HT1080 (cell line): ENCODE measurements at regions not wholly inside any gene's neighbourhood (a gene's known extent, or its start where the extent isn't known, plus 50 kb on each side); places are given as distances from the start of the nearest gene placed in this dataset.

Source experiments
- DNase-seq: peaks from one replicate; pipeline ENCODE4 v3.0.0-alpha.2; 2015; ENCODE audit warnings: low read depth

DNA sequence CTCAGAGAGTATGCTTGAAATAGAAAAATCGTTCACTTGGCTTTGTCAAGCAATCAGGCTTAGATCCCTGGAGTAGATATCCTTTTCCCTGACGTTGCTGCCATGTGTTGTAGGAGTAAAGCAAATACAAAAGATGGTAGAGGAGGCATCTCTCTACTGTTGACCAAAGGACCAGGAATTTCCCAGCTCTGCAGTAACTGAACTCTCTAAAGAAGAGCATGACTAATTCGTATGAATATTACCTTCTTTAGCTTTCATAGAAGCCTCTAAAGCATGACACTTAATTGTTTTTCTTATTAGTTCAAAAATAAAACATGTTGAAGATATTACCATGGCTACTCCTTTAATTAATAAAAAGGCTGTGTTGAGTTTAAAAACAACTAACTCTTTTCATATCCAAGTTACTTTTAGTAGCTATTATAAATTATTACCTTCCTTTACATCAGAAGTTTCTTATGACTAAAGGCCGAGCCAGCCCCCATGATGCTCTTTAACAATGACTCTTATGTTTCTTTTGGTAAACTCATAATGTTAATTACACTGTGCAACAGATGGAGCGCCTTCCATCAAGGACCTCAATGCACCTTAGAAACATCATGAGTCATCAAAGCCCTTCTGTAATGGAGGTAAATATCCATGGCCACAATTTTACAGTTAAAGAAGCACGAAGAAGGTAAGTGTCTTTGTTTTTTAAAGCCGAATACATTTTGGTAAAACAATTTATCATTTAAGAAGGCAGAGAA, 352.4 kb downstream of the KLF5 start:
- DNase-seq, result peak; percentile 45

DNA sequence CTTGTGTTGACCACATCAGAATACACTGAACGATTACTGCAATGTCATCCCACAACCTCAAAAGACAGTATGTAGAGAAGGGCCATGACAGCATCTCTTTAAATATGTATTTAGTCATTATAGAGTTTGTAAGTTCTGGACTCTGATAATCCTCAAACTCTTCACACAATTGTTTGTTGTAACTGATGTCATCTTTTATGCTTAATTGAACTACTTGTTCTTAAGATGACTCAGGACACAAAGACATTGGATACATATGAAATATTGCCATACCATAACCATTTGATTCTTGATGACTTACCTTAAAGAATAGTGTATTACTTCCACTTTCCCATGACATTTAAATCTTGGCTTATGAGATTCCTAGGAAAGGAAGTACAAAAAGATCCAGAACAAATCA, 347.6 kb downstream of the KLF5 start:
- DNase-seq, result no peak

DNA sequence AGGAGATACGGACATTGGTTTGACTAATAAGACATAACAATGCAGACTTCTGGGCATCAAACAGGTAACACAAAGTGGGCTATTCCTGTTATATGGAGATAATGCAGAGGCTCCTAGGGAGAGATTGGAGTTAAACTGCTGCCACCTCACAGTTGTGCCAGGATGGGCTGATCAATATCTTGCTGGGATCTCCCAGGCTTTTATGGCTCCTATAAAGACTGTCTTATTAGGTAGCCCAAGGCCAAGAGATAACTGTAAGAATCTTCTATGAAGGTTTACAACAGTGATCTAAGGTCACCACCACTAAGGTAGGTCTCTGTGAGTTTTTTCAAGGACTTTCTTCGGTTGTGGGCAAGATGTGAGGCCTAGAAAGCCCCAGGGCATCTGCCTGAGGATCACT, 345.8 kb downstream of the KLF5 start:
- DNase-seq, result no peak

DNA sequence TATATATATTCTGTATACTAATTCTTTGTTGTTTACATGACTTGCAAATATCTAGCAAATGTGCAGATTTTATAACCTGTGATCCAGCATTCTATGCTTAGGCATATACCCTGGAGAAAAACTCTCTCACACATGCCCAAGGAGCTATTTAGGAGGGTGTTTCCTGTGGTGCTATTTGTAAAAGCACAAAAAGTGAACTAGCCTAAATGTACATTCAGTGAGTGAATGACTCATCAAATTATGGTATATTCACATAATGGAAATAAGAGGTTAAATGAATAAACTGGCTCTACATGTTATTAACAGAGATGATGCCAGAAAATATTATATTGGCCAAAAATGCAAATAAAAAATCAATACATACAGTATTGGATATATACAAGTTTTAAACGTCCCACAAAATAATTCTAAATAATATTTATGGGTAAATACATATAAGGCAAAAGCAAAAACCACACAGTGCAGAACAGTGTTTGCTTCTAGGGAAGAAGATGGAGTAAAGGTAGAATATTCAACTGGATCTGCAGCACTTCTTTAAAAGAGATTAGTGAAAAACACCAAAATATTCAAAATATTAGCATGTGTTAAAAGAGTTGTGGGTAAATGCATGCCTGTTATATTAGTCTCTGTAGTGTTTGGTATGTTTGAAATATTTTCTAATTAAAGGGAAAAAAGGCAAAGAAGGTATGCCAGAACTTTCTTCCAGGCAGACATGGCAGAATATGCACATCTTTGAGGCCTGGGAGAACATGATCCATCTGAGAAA, 344.7 kb downstream of the KLF5 start:
- DNase-seq, result no peak

DNA sequence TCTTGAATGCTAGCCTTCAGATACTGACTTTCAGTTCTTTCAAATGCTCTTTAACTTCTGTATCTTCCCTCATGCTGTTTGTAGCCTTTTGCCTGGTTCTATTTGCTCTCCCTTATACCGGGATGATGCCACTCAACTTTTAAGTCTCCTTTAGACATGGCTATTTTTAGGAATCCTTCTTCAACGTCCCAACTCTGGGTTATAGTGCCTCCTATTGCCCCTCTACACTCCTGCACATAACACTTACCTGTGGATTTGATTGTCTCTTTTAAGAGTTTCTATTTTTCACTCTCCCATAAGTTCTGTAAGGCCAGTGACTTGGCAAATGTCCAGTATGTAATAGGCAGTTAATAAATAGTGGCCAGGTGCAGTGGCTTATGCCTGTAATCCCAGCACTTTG, 343.0 kb downstream of the KLF5 start:
- no peak for DNase-seq

DNA sequence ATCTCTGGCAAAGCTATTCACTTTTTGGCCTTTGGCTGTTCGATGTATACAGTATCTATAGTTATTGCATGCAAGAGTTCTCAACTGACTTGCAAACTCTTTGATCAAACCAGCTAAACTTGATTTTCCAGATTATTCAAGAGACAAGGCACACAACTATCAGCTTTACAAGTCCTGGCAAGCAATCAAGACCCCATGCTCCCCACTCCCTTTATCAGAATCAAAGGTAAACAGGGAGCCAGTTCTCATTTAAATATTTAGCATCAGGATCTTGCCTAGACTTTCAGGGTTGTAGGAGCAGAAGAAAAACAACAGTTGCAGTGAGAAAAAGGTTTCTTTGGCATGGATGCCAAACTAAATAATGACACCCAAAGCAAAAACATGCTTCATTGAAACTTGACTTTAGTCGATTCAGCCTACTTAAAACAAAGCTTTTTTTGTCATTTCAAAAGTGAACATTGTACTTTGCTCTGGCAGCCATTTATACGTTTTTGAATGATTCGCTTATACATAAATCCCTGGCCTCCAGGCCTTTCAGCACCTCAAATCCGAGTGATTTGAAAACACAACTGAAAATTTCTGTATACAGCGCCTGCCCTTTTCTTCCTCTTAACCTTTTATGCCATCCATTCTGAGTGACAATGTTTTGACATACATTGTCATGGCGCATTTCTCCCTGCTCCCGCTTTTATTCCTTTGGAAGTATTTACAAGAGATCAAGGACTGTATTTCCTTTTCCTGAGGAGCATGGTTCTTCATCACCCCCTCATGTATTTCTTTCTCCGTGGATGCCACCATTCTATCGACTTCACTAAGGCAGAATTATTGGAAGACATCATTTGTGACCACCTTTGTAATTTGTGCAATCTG, 340.8 kb downstream of the KLF5 start:
- no peak for DNase-seq

DNA sequence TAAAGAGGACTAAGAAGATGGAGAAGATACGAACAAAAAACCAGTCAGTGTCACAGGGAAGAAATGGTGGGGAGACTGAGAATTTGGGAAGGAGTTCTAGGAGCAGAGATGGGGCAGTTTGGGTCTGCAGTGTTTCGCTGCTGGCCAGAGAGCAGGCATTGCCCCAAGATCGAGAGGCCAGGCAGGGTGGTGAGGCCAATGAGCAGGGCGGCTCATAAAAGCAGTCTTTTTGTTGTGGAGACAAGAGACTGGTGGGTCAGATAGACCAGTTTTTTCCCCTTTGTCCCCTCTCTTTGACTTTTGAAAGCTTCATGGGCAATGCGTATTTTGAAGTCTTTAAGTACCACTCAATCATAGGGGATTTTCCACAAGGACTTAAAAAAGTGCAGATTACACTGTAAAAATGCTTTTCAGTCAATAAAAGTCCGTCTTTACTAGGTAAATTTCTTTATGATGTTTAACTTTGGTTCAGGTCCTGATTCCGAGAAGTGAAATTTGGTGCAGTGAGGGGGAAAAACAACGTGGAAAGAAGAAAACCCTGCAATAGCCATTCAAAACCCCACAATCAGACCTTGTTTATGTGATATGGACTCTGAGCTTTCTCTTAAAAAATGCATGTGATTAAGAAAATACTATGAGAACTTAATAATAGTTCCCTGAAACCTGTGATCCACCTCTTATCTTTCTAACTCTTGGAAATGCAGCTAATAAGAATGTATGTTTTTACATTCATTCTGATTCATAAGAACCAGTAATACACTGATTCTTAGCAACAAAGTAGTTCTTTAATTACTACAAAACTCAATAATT, 338.9 kb downstream of the KLF5 start:
- no peak for DNase-seq

DNA sequence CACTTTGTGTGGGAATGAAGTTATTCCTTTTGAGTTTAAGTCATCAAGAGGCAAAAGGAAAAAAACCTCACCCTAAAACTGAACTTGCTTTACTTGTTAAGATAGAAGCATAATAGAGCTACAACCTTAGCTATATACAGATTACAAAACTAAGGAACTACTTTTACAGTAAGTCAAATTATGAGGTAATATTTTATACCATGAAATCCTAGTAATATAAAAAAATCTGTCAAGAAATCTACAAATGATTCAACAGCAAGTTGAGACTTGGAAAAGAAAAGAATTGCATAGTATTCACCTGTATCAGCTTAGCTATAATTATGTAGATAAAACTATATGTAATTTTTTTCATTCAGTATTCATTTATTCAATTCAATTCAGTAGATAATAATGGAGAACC, 335.3 kb downstream of the KLF5 start:
- DNase-seq, result no peak

DNA sequence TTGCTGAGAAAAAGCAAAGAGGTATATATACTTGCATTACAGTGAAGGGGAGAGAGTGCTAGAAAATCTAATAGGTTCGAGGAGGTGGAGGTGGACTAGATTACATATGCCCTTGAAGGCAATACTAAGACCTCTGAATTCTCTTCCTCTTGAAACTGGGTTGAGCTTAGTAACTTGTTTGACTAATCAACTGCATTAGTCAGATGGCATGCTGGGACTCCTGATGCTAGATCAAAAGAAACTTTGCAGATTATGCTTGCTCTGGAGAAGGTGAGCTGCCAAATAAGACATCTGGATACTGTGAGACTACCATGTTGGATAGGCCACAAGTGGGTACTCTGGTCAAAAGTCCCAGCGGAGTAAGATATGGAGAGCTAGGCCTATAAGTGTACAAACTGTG, 331.3 kb downstream of the KLF5 start:
- DNase-seq, result peak; percentile 30

DNA sequence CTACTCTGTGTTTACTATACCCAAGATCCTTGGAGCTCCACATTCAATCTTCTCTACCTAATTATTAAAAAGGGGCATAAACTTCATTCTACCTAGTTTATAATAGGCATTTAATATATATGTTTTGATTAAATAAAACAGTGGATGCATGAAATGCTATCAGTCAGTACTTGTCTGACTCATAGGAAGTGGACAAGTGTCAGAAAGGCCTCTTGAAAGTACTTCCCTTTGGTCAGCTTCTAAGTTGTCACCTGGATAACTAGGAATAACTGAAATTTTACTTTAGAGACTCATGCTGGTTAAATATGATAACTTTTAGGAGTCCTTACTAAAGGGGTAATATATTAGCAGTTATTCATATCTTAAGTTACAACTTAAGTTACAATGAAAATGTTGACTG, 329.8 kb downstream of the KLF5 start:
- DNase-seq, result peak; percentile 14

DNA sequence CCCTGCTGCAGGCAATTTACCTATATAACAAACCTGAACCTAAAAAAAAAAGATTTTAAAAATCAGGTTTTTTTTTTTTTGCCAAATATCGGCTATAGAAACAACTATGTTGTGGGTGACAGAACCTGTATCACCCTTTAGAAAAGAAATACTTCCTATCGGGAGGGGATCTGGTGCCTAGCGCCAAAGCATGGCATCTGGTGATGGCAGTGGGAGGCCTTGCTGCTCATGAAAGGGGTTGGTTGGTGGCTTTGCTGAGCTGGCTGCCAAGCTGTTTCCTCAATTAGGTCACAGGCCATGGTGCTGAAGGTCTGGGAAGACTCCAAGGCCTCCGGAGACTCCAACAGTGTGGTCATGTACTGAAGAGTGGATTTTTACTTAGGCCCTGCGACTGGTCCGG, 328.5 kb downstream of the KLF5 start:
- no peak for DNase-seq

DNA sequence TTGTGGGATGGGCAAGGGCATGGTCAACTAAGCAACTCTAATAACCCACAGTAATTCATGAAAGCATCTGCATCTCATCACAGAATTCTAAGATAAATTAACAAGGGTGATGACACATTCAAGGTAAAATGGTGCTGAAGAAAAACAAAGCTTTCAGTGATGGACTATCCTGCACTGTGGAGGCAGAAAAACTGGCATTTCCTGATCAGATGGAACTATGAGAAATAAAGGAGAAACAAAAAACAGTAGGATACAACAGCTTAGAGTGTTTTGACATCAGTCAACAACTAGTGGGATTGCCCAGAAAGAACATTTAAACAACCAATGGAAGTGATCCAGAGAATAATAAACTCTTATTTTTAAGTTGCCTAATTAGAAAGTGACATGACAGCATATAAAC, 327.0 kb downstream of the KLF5 start:
- DNase-seq, result no peak

DNA sequence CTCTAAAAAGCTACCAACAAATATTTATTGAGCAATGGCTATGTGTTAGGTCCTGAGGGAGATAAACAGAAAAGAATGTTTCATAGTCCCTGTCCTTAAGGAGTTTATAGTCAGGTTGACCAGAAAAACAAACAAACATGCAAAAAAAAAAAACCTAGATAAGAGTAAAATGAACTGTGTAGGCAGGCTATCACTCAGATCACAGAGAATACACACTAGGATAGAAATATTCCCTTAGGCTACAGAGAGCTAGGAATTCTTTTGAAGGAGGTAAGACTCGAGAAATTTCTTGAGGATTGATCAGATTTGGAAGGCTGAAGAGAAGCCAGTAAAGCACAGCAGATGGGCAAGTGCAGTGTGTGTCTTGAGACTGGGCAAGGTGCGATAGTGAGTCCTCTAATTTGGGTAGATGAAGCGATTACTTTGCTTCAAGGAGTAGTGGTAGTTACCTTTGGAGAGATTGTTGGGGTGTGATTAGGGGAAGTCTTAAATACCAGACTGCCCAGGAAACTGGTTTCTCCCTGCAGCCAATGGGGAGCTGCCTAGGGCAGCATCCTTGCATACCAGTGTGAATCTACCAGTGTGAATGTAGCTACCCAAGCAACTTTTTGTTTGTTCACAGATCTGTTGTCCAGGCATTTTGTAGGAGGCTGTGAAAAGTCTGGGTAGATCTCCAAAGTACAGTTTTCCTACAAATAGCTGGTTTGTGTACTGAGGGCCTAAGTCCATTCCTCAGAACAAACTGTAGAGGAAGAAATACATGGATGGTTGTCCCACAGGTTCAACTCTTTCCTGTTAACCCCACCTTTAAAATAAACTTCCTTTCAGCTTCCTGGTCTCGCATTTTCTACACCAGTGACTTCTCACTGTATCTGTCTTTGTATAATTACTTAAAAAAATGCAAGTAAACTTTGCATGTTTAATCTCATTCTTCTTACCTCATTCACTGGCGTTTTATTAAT, 314.1 kb downstream of the KLF5 start:
- DNase-seq, result no peak

DNA sequence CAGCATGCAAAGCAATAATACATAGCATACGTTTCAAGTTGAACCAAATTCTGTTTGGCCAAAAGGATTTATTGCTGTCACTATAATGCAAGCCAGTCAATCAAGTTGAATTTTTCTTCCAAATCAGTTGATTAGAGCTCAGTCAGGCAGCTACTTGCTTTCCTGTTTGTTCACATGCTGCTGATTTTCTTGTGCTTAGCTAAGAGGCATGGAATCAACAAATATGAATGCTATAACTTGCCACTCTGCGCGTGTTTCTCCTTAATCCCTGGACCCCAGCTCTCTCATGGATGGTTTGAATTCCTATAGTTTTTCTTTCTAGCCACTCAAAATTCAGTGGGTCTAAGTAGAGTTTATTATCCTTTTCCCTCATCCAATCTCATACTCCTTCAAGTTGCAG, 311.3 kb downstream of the KLF5 start:
- no peak for DNase-seq

DNA sequence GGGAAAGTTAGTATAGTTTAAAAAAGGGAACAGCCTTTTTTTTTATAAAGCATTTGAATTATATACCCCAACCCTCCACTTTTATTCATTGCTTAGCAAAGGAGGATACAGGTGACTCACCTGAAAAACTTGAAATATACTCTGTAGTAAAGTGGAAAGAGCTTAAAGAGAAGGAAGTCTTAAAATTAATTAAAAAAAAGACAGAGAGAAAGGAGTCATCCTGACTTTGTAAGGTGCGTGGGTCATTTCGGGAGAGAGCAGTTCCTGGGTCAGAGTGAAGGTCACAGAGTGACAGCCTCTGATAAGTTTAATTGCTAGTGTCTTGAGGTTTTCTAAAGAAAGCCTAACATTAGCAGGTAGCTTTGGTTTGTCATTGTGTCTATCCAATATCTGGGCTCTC, 310.3 kb downstream of the KLF5 start:
- DNase-seq, result no peak

DNA sequence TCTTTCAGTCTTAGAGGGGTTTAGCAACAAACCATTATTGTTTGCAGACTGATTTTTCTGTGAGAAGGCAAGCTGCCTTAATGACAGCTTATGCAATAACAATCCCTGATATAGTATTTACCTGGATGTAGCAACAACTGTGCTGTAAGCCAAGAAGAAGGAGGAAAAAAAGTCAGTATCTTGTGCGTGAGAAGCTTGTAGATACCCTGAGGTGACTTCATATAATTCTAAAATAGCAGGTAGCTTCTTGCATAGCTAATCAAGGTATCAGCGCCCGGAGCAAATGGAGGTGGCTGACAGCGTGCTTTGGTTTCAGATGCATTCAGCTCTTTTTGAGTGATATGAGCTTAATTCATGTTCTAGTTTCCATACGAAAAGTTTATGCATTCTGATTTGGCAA, 309.8 kb downstream of the KLF5 start:
- no peak for DNase-seq

DNA sequence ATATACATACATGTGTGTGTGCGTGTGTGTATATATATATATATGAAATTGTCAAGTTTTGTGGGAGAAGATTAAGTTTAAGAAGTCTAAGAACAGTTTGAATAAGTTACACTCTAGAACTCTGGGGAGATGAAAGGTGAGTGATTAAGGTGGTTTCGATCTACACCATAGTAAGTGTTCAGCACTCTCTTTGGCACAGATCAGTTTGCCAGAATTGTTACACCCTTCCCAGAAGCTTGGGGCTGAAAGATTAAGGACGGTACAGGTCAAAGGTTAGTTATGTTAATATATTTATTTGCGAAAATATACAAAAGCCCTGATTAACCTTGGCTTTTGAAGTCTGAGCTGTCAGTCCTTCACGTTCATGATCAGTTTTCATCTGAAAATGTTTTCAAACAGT, 309.1 kb downstream of the KLF5 start:
- no peak for DNase-seq

DNA sequence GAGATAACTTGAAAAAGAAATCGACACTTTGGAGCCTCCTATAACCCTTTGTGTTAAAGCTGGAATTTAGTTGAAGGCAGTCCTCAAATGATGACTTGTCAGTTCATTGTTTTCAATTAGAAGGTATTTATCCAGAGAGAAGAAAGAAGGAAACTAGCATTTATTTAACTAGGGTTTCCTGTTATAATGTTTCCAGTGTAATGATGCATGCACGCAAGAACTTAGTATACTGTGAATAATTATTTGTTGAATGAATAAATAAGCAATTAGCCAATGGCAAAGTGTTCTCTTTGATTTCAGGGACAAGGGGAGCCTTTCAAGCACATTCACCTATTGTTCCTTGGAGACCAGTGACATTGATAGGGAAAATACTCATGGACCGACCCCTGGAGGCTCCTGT, 307.4 kb downstream of the KLF5 start:
- DNase-seq, result no peak

DNA sequence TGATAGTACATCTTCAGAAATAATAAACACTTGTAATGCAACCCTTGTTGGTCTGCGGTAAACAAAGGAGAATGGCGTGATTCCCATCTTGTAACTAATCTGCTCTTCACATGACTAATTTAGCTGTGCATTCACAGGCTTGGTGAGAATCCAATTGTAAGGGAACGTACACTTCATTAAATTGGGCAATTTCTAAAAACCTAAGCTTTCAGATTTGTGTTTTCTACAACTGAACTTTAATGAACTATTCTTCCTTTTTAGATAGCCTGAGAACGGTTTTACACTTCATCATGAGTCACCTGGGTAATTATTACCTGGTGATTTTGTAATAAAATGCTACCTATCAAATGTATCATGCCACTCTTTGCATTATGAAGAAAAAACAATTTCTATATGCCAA, 306.9 kb downstream of the KLF5 start:
- DNase-seq, result no peak

DNA sequence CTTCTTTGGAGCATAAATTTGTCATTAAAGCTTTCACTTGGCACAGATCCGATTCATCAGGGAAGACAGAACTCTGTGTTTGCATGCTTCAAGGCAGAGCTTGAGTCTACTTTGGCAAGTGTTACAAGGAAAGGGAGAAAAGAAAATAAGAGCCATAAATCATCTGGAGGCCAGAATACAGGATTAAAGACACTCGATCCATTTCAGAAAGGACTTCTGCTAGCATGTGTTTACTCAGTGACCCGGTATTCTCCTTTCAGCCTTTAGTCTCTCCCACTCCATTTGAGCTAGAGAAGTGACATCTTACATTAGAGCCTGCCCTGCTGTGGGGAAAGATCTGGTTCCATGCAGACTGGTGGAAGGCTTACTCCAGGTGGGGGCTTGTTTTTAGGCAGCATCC, 306.4 kb downstream of the KLF5 start:
- DNase-seq, result no peak
